Medulla oblongata (tissue), 1 donor: ENCODE measurements at regions not wholly inside any gene's neighbourhood (a gene's known extent, or its start where the extent isn't known, plus 50 kb on each side); places are given as distances from the start of the nearest gene placed in this dataset.

Source experiments
- DNase-seq: peaks from one replicate; pipeline ENCODE4 v3.0.0-alpha.2; 2015; ENCODE audit errors: extremely low spot score

DNA sequence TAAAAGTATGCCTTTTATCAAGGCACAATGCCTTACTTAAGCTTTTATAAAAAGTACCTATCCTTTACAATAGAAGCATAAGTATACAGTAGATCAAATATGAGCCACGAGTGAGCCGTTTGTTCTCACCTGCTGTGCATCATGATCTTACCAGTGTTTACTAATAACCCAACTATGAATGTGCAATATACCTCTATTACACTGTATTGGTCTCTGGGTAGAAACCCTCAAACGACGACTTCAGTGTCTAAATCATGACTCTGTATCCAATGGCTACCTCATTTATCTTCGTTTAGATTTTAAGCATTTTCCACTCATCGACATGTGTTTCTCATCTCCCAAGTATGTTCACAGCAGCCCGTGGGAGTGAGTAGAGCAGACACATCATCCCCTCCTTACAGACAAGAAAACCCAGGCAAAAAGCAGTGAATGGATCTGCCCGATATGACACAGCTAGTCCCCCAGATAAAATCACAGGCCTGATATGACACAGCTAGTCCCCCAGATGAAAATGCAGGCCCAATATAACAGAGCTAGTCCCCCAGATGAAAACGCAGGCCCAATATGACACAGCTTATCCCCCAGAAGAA is 279.8 kb downstream of the TNS1 start:
- DNase-seq: no peak

DNA sequence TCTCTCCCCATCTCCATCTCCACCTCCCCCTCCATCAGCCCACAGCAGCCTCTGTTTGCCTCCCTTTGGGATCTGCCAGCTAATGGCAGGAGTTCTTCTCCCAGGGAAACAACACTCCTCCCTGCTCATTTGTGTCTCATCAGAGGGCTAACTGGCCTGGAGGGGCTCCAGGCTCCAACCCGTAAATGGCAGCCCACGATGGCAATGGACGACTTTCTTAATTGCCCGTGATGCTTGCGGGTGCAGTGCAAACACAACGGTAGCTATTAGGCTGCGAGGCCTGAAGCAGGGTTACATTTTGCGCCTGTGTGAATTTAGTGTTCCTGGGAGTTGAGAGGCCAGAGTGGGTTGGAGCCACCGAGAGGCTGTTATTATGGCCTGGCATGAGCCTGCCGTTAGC is 285.1 kb downstream of the TNS1 start:
- no peak for DNase-seq

GRCh38 chr2:217715484-217715883 is 287.3 kb downstream of the TNS1 start:
- no peak for DNase-seq

- peak; percentile 98 for DNase-seq
Measured at GRCh38 chr2:217714287-217714751, 288.5 kb downstream of the TNS1 start.

GRCh38 chr2:217713395-217714286 is 289.2 kb downstream of the TNS1 start:
- DNase-seq: peak; percentile 87

- no peak for DNase-seq
Measured at GRCh38 chr2:217712431-217712830, 290.4 kb downstream of the TNS1 start.

GRCh38 chr2:217711188-217711587 is 291.6 kb downstream of the TNS1 start:
- no peak for DNase-seq

- DNase-seq: no peak
Measured at GRCh38 chr2:217710211-217710765, 292.5 kb downstream of the TNS1 start.

DNA sequence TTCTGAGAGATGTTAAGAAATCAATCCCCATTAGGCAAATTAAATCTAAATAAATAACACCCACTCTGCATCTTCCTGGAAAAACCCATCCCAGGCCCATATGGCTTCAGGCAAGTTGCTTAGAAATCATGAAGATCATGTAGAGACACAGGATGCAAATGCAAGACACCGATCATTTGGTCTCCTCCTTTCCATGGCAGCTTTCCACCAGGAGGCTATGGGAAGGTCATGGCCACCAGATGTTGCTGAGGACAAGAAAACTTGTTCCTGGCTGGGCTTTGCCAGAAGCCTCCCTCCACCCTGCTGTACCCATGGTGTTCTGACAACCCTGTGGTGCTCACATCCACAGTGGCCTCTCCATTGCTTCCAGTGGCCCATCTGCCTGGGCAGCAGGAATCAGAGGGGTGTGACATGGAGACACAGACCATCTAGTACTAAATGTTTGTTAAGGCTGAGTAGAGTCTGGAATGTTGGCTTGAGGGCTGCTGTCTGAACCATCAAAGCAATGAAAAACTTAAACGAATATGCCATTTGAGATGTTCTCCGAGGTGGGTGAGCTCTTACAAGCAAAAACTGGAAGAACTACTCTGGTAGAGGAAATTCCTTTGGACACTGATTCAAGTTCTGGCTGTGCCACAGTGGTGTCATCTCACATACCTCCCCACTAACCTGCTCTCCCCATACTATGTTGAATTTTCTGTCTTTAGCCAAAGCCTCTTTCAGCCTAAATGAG is 293.2 kb downstream of the TNS1 start:
- DNase-seq: no peak

DNA sequence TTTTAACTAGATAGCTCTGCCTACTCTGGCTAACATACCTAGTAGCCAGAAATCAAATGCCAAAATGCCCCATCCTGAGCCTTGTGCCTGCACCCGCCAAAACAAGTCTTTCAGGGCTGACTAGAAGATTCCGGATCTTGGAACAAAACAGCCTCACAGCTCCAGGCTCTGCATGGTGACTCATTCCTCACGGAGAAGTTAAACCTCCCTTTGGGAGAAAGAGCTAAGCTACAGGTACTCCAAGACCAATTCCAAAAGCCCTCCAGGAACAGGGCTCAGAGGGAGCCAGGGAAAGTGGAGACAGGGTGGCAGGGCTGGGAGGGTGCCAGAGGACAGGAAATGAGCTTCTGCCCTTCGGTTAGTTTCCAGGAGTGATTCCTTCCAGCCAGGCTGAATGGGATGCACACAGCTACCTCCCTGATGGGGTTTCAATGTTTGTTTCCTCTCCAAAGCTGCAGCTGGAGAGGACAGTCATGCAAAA is 295.6 kb downstream of the TNS1 start:
- peak; percentile 31 for DNase-seq

GRCh38 chr2:217706513-217706912 is 296.3 kb downstream of the TNS1 start:
- DNase-seq: no peak

GRCh38 chr2:217706095-217706494 is 296.7 kb downstream of the TNS1 start:
- no peak for DNase-seq

- DNase-seq: no peak
Measured at GRCh38 chr2:217705461-217705860, 297.3 kb downstream of the TNS1 start.

- DNase-seq: no peak
Measured at GRCh38 chr2:217703999-217704398, 298.8 kb downstream of the TNS1 start.

DNA sequence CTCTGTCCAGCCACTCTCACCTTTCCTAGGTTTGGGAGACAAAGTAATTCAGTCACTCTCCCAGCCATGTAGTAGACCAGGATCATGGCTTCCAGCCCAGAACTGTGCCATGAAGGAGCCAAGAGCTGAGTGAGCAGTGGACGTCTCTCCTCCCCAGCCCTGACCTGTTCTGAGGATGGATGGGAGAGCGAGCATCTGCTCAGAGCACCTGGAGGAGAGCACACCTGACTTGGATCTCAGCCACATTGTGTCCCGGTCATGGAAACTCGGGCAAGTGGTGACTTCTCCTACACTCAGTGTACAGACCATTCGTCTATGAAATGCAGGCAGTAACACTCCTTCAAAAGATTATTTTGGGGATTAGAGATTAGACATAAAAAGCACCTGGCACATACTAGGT is 299.7 kb downstream of the TNS1 start:
- no peak for DNase-seq

DNA sequence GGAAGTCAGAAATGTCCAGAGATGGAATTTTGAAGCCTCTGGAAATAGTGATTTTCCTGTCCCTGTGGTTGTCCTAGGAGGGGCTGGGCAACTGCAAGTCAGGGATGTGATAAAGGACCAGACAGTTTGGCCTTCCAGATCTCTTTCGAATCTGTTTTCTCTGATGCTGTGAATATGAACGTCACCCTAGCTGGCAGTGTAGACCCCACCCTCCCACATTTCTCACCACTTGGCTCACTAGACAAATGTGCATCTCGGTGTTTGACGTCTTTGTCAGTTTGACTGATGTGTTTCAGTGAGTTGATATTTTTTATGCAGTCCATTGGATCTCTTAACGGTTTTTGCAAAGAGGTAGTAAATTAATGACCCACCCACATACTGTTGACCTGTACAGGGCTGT is 301.2 kb downstream of the TNS1 start:
- DNase-seq: no peak

GRCh38 chr2:217698691-217699090 is 304.1 kb downstream of the TNS1 start:
- DNase-seq: no peak

- DNase-seq: peak; percentile 12
Measured at GRCh38 chr2:217695033-217695520, 307.7 kb downstream of the TNS1 start.

GRCh38 chr2:217694291-217694690 is 308.5 kb downstream of the TNS1 start:
- no peak for DNase-seq

- no peak for DNase-seq
Measured at GRCh38 chr2:217693363-217693762, 309.4 kb downstream of the TNS1 start.

DNA sequence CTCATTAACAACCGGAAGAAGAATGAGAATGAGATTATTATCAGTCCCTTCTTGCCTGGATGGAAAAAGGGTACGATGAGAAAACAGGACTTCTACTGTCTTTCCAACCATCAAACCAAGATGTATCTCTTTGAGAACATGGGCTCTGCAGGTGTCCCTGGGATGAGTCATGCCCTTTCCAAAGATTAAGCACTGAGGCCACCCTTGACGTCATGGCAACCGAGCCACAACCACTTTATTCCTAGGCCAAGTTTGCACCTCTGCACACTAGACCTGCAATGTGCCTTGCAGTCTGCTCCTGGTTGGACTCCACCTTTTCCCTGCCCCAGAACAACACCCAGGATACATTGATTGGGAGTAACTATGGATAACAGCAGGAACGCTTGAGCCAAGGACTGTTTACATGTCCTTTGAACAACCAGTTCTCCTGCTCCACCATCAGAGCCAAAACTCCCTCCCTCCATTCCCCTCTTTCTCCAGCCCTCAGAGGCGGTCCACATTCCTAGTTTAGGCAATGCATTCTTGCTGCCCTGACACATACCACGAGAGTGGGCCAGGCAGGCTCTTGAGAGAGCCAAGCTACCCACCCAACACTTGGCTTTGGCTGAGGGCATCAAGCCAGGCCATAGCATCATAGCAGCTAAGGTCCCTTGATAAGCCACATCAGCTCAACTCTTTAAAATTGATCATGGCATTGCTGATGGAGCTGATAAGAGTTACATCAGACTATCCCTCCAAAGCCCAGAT is 310.7 kb downstream of the TNS1 start:
- no peak for DNase-seq
